H9 (cell line): ENCODE measurements at regions not wholly inside any gene's neighbourhood (a gene's known extent, or its start where the extent isn't known, plus 50 kb on each side); places are given as distances from the start of the nearest gene placed in this dataset.

Source experiments
- DNase-seq: peaks from one replicate; pipeline ENCODE4 v3.0.0-alpha.2; 2017
- H2AFZ ChIP-seq: one replicate; pipeline ENCODE4 v1.6.1; 2013; ENCODE audit warnings: mild to moderate bottlenecking, low read length, control low read depth, moderate library complexity
- H2AK5ac ChIP-seq: 2 replicates; pipeline ENCODE4 v1.6.1; 2013; ENCODE audit warnings: low read length, control low read depth, mixed read lengths; ENCODE audit not compliant: insufficient read length
- H2BK120ac ChIP-seq: one replicate; pipeline ENCODE4 v1.6.1; 2013; ENCODE audit warnings: low read depth, mild to moderate bottlenecking, low read length, control low read depth, inconsistent platforms; ENCODE audit not compliant: poor library complexity, severe bottlenecking
- H2BK12ac ChIP-seq: 2 replicates; pipeline ENCODE4 v1.6.1; 2013; ENCODE audit warnings: low read length, control low read depth, mixed read lengths, low read depth; ENCODE audit not compliant: insufficient read length
- H2BK15ac ChIP-seq: 2 replicates; pipeline ENCODE4 v1.6.1; 2013; ENCODE audit warnings: low read depth, low read length, control low read depth
- H2BK20ac ChIP-seq: one replicate; pipeline ENCODE4 v1.6.1; 2013; ENCODE audit warnings: low read depth, mild to moderate bottlenecking, low read length, control low read depth, inconsistent platforms; ENCODE audit not compliant: poor library complexity, severe bottlenecking
- H2BK5ac ChIP-seq: 2 replicates; pipeline ENCODE4 v1.6.1; 2013; ENCODE audit warnings: low read length, control low read depth, mixed read lengths; ENCODE audit not compliant: insufficient read length
- H3K14ac ChIP-seq: 2 replicates; pipeline ENCODE4 v1.6.1; 2013; ENCODE audit warnings: low read length, control low read depth; ENCODE audit not compliant: insufficient read depth
- H3K18ac ChIP-seq: 2 replicates; pipeline ENCODE4 v1.6.1; 2013; ENCODE audit warnings: low read depth, mild to moderate bottlenecking, mixed read lengths, low read length, control low read depth; ENCODE audit not compliant: insufficient read length
- H3K23ac ChIP-seq: 2 replicates; pipeline ENCODE4 v1.6.1; 2013; ENCODE audit warnings: low read length, control low read depth, mixed read lengths, low read depth; ENCODE audit not compliant: insufficient read length
- H3K23me2 ChIP-seq: 2 replicates; pipeline ENCODE4 v1.6.1; 2013; ENCODE audit warnings: low read depth, mild to moderate bottlenecking, mixed read lengths, low read length, control low read depth; ENCODE audit not compliant: insufficient read length, poor library complexity, severe bottlenecking
- H3K27ac ChIP-seq: 2 replicates; pipeline ENCODE4 v1.5.1; 2013; ENCODE audit warnings: low read length, control low read depth, mixed read lengths, low read depth; ENCODE audit not compliant: insufficient read length
- H3K27me3 ChIP-seq: 2 replicates; pipeline ENCODE4 v1.6.1; 2013; ENCODE audit warnings: low read length, control low read depth, inconsistent platforms; ENCODE audit not compliant: insufficient read depth
- H3K4ac ChIP-seq: 2 replicates; pipeline ENCODE4 v1.6.1; 2013; ENCODE audit warnings: low read depth, mild to moderate bottlenecking, control low read depth, inconsistent platforms, low read length, moderate library complexity
- H3K4me1 ChIP-seq: 2 replicates; pipeline ENCODE4 v1.6.1; 2013; ENCODE audit warnings: low read length, control low read depth, inconsistent platforms; ENCODE audit not compliant: insufficient read depth
- H3K4me2 ChIP-seq: 2 replicates; pipeline ENCODE4 v1.6.1; 2013; ENCODE audit warnings: low read length, control low read depth, mixed read lengths; ENCODE audit not compliant: insufficient read length, insufficient read depth
- H3K56ac ChIP-seq: 2 replicates; pipeline ENCODE4 v1.6.1; 2013; ENCODE audit warnings: low read depth, mild to moderate bottlenecking, mixed read lengths, low read length, control low read depth; ENCODE audit not compliant: insufficient read length
- H3K79me1 ChIP-seq: 2 replicates; pipeline ENCODE4 v1.6.1; 2013; ENCODE audit warnings: low read depth, mild to moderate bottlenecking, moderate library complexity, low read length, control low read depth, inconsistent platforms; ENCODE audit not compliant: insufficient read depth, poor library complexity, severe bottlenecking
- H3K79me2 ChIP-seq: 2 replicates; pipeline ENCODE4 v1.6.1; 2013; ENCODE audit warnings: low read length, control low read depth, inconsistent platforms; ENCODE audit not compliant: insufficient read depth
- H3K9ac ChIP-seq: 2 replicates; pipeline ENCODE4 v1.6.1; 2013; ENCODE audit warnings: low read length, control low read depth, mixed read lengths; ENCODE audit not compliant: insufficient read length; ENCODE audit errors: extremely low read depth
- H3K9me3 ChIP-seq: one replicate; pipeline ENCODE4 v1.6.1; 2013; ENCODE audit warnings: low read depth, low read length, inconsistent platforms; ENCODE audit not compliant: control insufficient read depth
- H3T11ph ChIP-seq: one replicate; pipeline ENCODE4 v1.6.1; 2013; ENCODE audit warnings: mild to moderate bottlenecking, low read length, control low read depth, inconsistent platforms
- H4K20me1 ChIP-seq: one replicate; pipeline ENCODE4 v1.6.1; 2013; ENCODE audit not compliant: control insufficient read depth, insufficient read length, insufficient read depth
- H4K5ac ChIP-seq: 2 replicates; pipeline ENCODE4 v1.6.1; 2013; ENCODE audit warnings: low read depth, mild to moderate bottlenecking, mixed read lengths, low read length, control low read depth; ENCODE audit not compliant: insufficient read length
- H4K8ac ChIP-seq: replicated peaks from 2 replicates; pipeline ENCODE4 v1.6.1; 2013; ENCODE audit warnings: low read length, control low read depth, mixed read lengths, low read depth; ENCODE audit not compliant: insufficient read length
- H4K91ac ChIP-seq: 2 replicates; pipeline ENCODE4 v1.6.1; 2013; ENCODE audit warnings: low read depth, mild to moderate bottlenecking, moderate library complexity, mixed read lengths, low read length, control low read depth; ENCODE audit not compliant: insufficient read length
- H3K27ac Mint-ChIP-seq, 3 experiments: 2 replicates in 2 of 3; 3 replicates in 1 of 3; pipeline ENCODE4 v1.8.0; 2020 to 2021; ENCODE audit warnings: mixed read lengths in 3 of 3, mild to moderate bottlenecking in 1 of 3, moderate library complexity in 1 of 3
- H3K27me3 Mint-ChIP-seq: 2 replicates; pipeline ENCODE4 v1.8.0; 2021; ENCODE audit warnings: low read depth, mild to moderate bottlenecking, moderate library complexity, mixed read lengths
- H3K36me3 Mint-ChIP-seq, 3 experiments: 2 replicates in 2 of 3; 3 replicates in 1 of 3; pipeline ENCODE4 v1.8.0; 2020 to 2021; ENCODE audit warnings: low read depth in 3 of 3, mixed read lengths in 3 of 3; ENCODE audit not compliant: insufficient read depth in 1 of 3
- H3K4me1 Mint-ChIP-seq, 2 experiments: 2 replicates each; pipeline ENCODE4 v1.8.0; 2020; ENCODE audit warnings: mixed read lengths in 2 of 2
- H3K4me3 Mint-ChIP-seq, 2 experiments: 2 replicates in 1 of 2; 3 replicates in 1 of 2; pipeline ENCODE4 v1.8.0; 2020 to 2021; ENCODE audit warnings: mild to moderate bottlenecking in 2 of 2, mixed read lengths in 2 of 2, moderate library complexity in 1 of 2
- H3K9me3 Mint-ChIP-seq, 2 experiments: 2 replicates in 1 of 2; 3 replicates in 1 of 2; pipeline ENCODE4 v1.8.0; 2020; ENCODE audit warnings: mild to moderate bottlenecking in 2 of 2, mixed read lengths in 2 of 2, moderate library complexity in 1 of 2
- CTCF ChIP-seq: fragments of 200-600 bp; sonication (generic); conservative IDR thresholded peaks from 3 replicates; pipeline ENCODE4 v1.8.0; 2021; ENCODE audit warnings: antibody characterized with exemption, mild to moderate bottlenecking
- WGBS: extraction: QIAGEN DNeasy Blood & Tissue Kit; methylation state at CpG from one replicate; pipeline ENCODE4 v1.1.7; 2013; ENCODE audit warnings: missing lambda C conversion rate, low lambda C conversion rate, mixed read lengths; ENCODE audit not compliant: insufficient read length; ENCODE audit errors: extremely low coverage; 5-methylcytosine and 5-hydroxymethylcytosine counted together

- H3K9me3 Mint-ChIP-seq: no peaks in the 10 kb centered on the region
- no peak for DNase-seq
Measured at GRCh38 chr6:74931558-74931957, 274.3 kb downstream of the COL12A1 start.

More at GRCh38 chr6:74931558-74931957, 274.3 kb downstream of the COL12A1 start:
- H3K27me3 ChIP-seq: no peaks in the 10 kb centered on the region
- H3K27ac ChIP-seq: no peak overlapping the region
- H2BK5ac ChIP-seq: no peak overlapping the region
- WGBS: no CpG with 5 or more reads among the region's 1 CpG
- TF ChIP-seq CTCF: no peak
- no peaks in the 10 kb centered on the region for H3K9me3 ChIP-seq
- Mint-ChIP-seq H3K27me3 (no peaks in the 10 kb centered on the region), H3K36me3 (no peaks in the 10 kb centered on the region), H3K4me3 (no peak overlapping the region), H3K27ac (no peak overlapping the region), H3K4me1 (peaks cover 3 to 6% of the 10 kb centered on the region in 2 experiments; a peak in 3 of 4 replicates)
- no peak overlapping the region for H4K91ac ChIP-seq
- no peak overlapping the region for H3K14ac ChIP-seq
- H3K23me2 ChIP-seq: no peaks in the 10 kb centered on the region
- H3K79me1 ChIP-seq: no peaks in the 10 kb centered on the region
- H3K56ac ChIP-seq: no peak overlapping the region
- no peaks in the 10 kb centered on the region for H3K79me2 ChIP-seq
- no peak overlapping the region for H2BK12ac ChIP-seq
- no peak overlapping the region for H4K5ac ChIP-seq
- H4K20me1 ChIP-seq: no peaks in the 10 kb centered on the region
- H3K4me1 ChIP-seq: no peaks in the 10 kb centered on the region; the same call in 1 of the 2 replicates
- no peak overlapping the region for H3K9ac ChIP-seq
- H3K23ac ChIP-seq: no peak overlapping the region
- H2BK20ac ChIP-seq: no peak overlapping the region
- no peak overlapping the region for H3K18ac ChIP-seq
- H3K4me2 ChIP-seq: no peak overlapping the region
- no peak overlapping the region for H2BK120ac ChIP-seq
- no peak overlapping the region for H2AK5ac ChIP-seq
- H4K8ac ChIP-seq: no peak overlapping the region
- no peak overlapping the region for H3K4ac ChIP-seq
- no peak overlapping the region for H2AFZ ChIP-seq
- H2BK15ac ChIP-seq: no peak overlapping the region; the same call in 1 of the 2 replicates
- H3T11ph ChIP-seq: no peak overlapping the region
